ENCODE measurements at regions not wholly inside any gene's neighbourhood (a gene's known extent, or its start where the extent isn't known, plus 50 kb on each side); places are given as distances from the start of the nearest gene placed in this dataset.

DNA sequence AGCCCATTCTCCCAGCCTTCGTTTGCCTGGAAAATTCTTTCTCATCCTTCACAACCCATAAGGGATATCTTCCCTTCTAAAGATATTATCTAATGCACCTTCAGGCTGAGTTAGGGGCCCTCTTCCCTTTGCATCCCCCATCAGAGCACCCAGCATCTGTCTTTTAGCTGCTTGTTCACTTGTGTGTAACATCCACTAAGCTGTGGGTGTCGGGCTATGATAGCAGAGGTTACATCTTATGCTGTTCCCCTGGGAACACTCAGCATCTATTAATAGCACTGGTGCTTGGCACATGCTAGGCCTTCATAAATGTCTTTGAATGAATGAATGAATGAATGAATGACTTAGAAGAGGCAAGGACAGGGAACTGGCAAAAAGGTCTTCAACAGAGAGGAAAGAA lies 131.8 kb downstream of the NUAK1 start:
- FAIRE-seq: no peak
- DNase-seq (ENCODE audit: low spot score): no peak

DNA sequence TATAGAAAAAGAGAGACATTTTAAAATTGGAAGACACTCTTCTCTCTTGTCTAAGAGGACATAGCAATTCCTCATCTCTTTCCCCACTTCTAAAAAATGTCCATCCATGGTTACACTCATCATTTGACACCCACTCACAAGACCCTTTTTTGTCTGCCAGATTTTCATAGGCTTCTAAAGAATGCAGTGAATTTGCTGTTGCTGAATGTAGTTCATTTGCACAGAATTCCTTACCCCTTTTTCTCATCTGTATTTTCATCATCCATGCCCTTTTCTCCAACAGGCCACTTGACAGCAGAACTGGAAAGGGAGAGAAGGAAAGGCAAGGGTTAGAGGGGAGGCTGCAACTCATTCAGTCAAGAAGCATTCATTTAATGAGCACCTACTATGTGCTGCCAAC lies 128.0 kb downstream of the NUAK1 start:
- FAIRE-seq (no peak), DNase-seq (ENCODE audit: low spot score) (no peak)

Data from RCC 7860 (cell line).